ENCODE measurements at regions not wholly inside any gene's neighbourhood (a gene's known extent, or its start where the extent isn't known, plus 50 kb on each side); places are given as distances from the start of the nearest gene placed in this dataset.

DNA sequence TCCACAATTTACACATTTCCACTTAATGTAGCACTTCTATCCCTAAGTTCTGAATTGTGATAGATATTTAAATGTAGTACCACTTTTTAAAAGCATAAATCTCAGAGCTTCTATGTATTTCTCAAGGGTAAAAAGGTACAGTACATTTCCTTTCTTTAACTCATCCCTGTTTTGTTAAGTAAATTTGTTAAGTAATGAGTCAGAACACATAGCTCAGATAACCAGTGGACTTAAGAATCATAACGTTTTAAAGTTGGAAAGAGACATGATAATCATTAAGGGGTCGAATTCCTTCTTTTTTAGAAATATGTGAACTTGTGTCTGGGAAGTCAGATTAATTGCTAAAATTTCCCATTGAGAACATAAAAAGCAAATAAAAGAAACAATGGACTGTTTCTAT lies 810.2 kb upstream of the NUDT12 start:
- TF ChIP-seq SP1 (IDR thresholded peaks at IDR 0.05; ENCODE audit: low read depth) (no peak), TCF7L2 (IDR thresholded peaks at IDR 0.05; ENCODE audit: borderline replicate concordance, extremely low read depth, insufficient read depth, insufficient read length) (no peak), YY1 (IDR thresholded peaks at IDR 0.05; ENCODE audit: extremely low read depth, insufficient replicate concordance, low read depth, low read length) (no peak), EGR1 (IDR thresholded peaks at IDR 0.05; ENCODE audit: low read depth) (no peak), SIN3A (IDR thresholded peaks at IDR 0.05; ENCODE audit: low read depth) (no peak), RAD21 (IDR thresholded peaks at IDR 0.05; ENCODE audit: low read depth) (no peak), POLR2A (IDR thresholded peaks at IDR 0.05; ENCODE audit: borderline replicate concordance, extremely low read depth, insufficient read depth, insufficient read length) (no peak), JUND (IDR thresholded peaks at IDR 0.05) (no peak)
- TF ChIP-seq, protein P1, sequence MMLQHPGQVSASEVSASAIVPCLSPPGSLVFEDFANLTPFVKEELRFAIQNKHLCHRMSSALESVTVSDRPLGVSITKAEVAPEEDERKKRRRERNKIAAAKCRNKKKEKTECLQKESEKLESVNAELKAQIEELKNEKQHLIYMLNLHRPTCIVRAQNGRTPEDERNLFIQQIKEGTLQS (IDR thresholded peaks at IDR 0.05), result no peak
- TF ChIP-seq, protein P2, sequence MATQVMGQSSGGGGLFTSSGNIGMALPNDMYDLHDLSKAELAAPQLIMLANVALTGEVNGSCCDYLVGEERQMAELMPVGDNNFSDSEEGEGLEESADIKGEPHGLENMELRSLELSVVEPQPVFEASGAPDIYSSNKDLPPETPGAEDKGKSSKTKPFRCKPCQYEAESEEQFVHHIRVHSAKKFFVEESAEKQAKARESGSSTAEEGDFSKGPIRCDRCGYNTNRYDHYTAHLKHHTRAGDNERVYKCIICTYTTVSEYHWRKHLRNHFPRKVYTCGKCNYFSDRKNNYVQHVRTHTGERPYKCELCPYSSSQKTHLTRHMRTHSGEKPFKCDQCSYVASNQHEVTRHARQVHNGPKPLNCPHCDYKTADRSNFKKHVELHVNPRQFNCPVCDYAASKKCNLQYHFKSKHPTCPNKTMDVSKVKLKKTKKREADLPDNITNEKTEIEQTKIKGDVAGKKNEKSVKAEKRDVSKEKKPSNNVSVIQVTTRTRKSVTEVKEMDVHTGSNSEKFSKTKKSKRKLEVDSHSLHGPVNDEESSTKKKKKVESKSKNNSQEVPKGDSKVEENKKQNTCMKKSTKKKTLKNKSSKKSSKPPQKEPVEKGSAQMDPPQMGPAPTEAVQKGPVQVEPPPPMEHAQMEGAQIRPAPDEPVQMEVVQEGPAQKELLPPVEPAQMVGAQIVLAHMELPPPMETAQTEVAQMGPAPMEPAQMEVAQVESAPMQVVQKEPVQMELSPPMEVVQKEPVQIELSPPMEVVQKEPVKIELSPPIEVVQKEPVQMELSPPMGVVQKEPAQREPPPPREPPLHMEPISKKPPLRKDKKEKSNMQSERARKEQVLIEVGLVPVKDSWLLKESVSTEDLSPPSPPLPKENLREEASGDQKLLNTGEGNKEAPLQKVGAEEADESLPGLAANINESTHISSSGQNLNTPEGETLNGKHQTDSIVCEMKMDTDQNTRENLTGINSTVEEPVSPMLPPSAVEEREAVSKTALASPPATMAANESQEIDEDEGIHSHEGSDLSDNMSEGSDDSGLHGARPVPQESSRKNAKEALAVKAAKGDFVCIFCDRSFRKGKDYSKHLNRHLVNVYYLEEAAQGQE (IDR thresholded peaks at IDR 0.05; ENCODE audit: low read depth), result no peak
- no peak overlapping the region for H2AFZ ChIP-seq (ENCODE audit: low read depth, low read length, poor library complexity, severe bottlenecking)
- RAD21 ChIA-PET (ENCODE audit: low non-redundant PET in 1 of 2, low total read pairs in 2 of 2, uncharacterized antibody in 2 of 2, unreplicated experiment in 2 of 2), result no interaction called here
- H3K4me2 ChIP-seq (ENCODE audit: low read length), result no peak overlapping the region
- CTCF ChIA-PET, result no interaction called here
- no peaks in the 10 kb centered on the region for H3K79me2 ChIP-seq (ENCODE audit: insufficient read depth, low read length)
- no peak for ATAC-seq
- intact Hi-C loops (cut with micrococcal nuclease), result no loop called here
- no peak overlapping the region for H3K9ac ChIP-seq (ENCODE audit: low read length)
- H3K4me1 ChIP-seq (ENCODE audit: control insufficient read depth in 1 of 2, insufficient read depth in 2 of 2, low read length in 2 of 2), result no peaks in the 10 kb centered on the region
- no TSS peak for BruUV-seq (replicated peaks)
- no peaks in the 10 kb centered on the region for H3K36me3 ChIP-seq (ENCODE audit: control insufficient read depth in 1 of 2, insufficient read depth in 2 of 2, low read length in 2 of 2)
- no peaks in the 10 kb centered on the region for H3K9me3 ChIP-seq (ENCODE audit: control insufficient read depth in 1 of 2, insufficient read depth in 1 of 2, low read depth in 1 of 2, low read length in 2 of 2)
- H3K27me3 ChIP-seq (ENCODE audit: insufficient read depth, low read length), result no peaks in the 10 kb centered on the region
- H3K4me3 ChIP-seq (replicated peaks in 1 of 2; ENCODE audit: low read depth in 1 of 2, low read length in 2 of 2), result no peak overlapping the region
- DNase-seq (ENCODE audit: low read depth, low spot score), result no peak
- H3K9me2 ChIP-seq (ENCODE audit: insufficient read depth), result no peaks in the 10 kb centered on the region
- H3K27ac ChIP-seq (ENCODE audit: low read depth, low read length), result no peak overlapping the region
- H4K20me1 ChIP-seq (ENCODE audit: insufficient read depth), result no peaks in the 10 kb centered on the region
- POLR2A ChIA-PET, result no interaction called here

Data from HCT116 (cell line).